Neural cell (in vitro differentiated cells): ENCODE measurements at regions not wholly inside any gene's neighbourhood (a gene's known extent, or its start where the extent isn't known, plus 50 kb on each side); places are given as distances from the start of the nearest gene placed in this dataset.

Source experiments
- H2AFZ ChIP-seq: fragments of 200-600, 300-800 bp; sonication (generic), shearing (Covaris generic); 2 replicates; pipeline ENCODE4 v1.6.0; 2014; ENCODE audit warnings: low read depth, mild to moderate bottlenecking, antibody characterized with exemption, low read length, moderate library complexity
- H3F3A ChIP-seq: fragments of 200-600 bp; shearing (Covaris generic); 2 replicates; pipeline ENCODE4 v1.6.1; 2016; ENCODE audit warnings: mild to moderate bottlenecking, moderate library complexity, mixed read lengths, antibody characterized with exemption, low read length; ENCODE audit not compliant: insufficient read depth, poor library complexity, severe bottlenecking
- H3K27ac ChIP-seq: fragments of 200-600, 300-800 bp; sonication (generic), shearing (Covaris generic); 2 replicates; pipeline ENCODE4 v1.5.1; 2014; ENCODE audit warnings: mild to moderate bottlenecking, low read length, moderate library complexity
- H3K27me3 ChIP-seq: fragments of 300-800, 200-600 bp; sonication (generic), shearing (Covaris generic); 2 replicates; pipeline ENCODE4 v1.6.0; 2014; ENCODE audit warnings: mild to moderate bottlenecking, low read depth, low read length, moderate library complexity; ENCODE audit not compliant: insufficient read depth
- H3K36me3 ChIP-seq: fragments of 300-800, 200-600 bp; sonication (generic), shearing (Covaris generic); 2 replicates; pipeline ENCODE4 v1.5.1; 2014; ENCODE audit warnings: mild to moderate bottlenecking, antibody characterized with exemption, low read length, moderate library complexity; ENCODE audit not compliant: insufficient read depth
- H3K4me2 ChIP-seq: fragments of 300-800, 200-600 bp; sonication (generic), shearing (Covaris generic); 2 replicates; pipeline ENCODE4 v1.6.0; 2014; ENCODE audit warnings: mild to moderate bottlenecking, low read length
- H3K4me3 ChIP-seq: fragments of 300-800, 200-600 bp; sonication (generic), shearing (Covaris generic); 2 replicates; pipeline ENCODE4 v1.5.1; 2014; ENCODE audit warnings: mild to moderate bottlenecking, low read length, moderate library complexity
- H3K79me2 ChIP-seq: fragments of 200-600 bp; shearing (Covaris generic); replicated peaks from 2 replicates; pipeline ENCODE4 v1.6.0; 2014; ENCODE audit warnings: mild to moderate bottlenecking, low read length, moderate library complexity; ENCODE audit not compliant: insufficient read depth
- H3K9ac ChIP-seq: fragments of 300-800, 200-600 bp; sonication (generic), shearing (Covaris generic); 2 replicates; pipeline ENCODE4 v1.6.1; 2016; ENCODE audit warnings: mild to moderate bottlenecking, low read length, mixed read lengths
- H3K9me2 ChIP-seq: fragments of 200-600 bp; shearing (Covaris generic); 2 replicates; pipeline ENCODE4 v1.6.1; 2016; ENCODE audit warnings: mild to moderate bottlenecking, low read length, mixed read lengths; ENCODE audit not compliant: insufficient read depth
- H3K9me3 ChIP-seq: fragments of 200-600, 300-800 bp; sonication (generic), shearing (Covaris generic); 2 replicates; pipeline ENCODE4 v1.6.1; 2016; ENCODE audit warnings: mild to moderate bottlenecking, mixed run types, low read length, moderate library complexity, mixed read lengths
- H4K20me1 ChIP-seq: fragments of 200-600 bp; shearing (Covaris generic); 2 replicates; pipeline ENCODE4 v1.6.1; 2016; ENCODE audit warnings: mild to moderate bottlenecking, mixed run types; ENCODE audit not compliant: insufficient read depth
- EP300 ChIP-seq: fragments of 450-650 bp; conservative IDR thresholded peaks from 2 replicates; pipeline ENCODE4 v1.6.1; 2014; ENCODE audit warnings: antibody characterized with exemption, mild to moderate bottlenecking, moderate library complexity; ENCODE audit not compliant: poor library complexity, severe bottlenecking
- EZH2 ChIP-seq: fragments of 200-600, 300-800 bp; shearing (Covaris generic), sonication (generic); IDR thresholded peaks from 2 replicates; pipeline ENCODE4 v1.6.1; 2014; ENCODE audit warnings: antibody characterized with exemption, low read length, borderline replicate concordance, mild to moderate bottlenecking; ENCODE audit not compliant: insufficient read depth, poor library complexity, severe bottlenecking
- MXI1 ChIP-seq: fragments of 450-650 bp; conservative IDR thresholded peaks from 2 replicates; pipeline ENCODE4 v1.6.1; 2014; ENCODE audit warnings: antibody characterized with exemption, mild to moderate bottlenecking; ENCODE audit not compliant: poor library complexity, severe bottlenecking
- POLR2AphosphoS5 ChIP-seq: IDR thresholded peaks from 2 replicates; pipeline ENCODE4 v1.6.1; 2012
- RAD21 ChIP-seq: fragments of 450-650 bp; conservative IDR thresholded peaks from 2 replicates; pipeline ENCODE4 v1.6.1; 2014; ENCODE audit warnings: antibody characterized with exemption, mild to moderate bottlenecking, moderate library complexity
- SMC3 ChIP-seq: fragments of 450-650 bp; conservative IDR thresholded peaks from 2 replicates; pipeline ENCODE4 v1.6.1; 2014; ENCODE audit warnings: antibody characterized with exemption, mild to moderate bottlenecking, moderate library complexity; ENCODE audit not compliant: poor library complexity
- TAF1 ChIP-seq: IDR thresholded peaks from 2 replicates; pipeline ENCODE4 v1.6.1; 2012; ENCODE audit warnings: low read depth
- TF ChIP-seq, protein P1 (sequence below): IDR thresholded peaks from 2 replicates; pipeline ENCODE4 v1.6.1; 2012; ENCODE audit warnings: borderline replicate concordance
- TF ChIP-seq, protein P2 (sequence below): fragments of 450-650 bp; IDR thresholded peaks from 2 replicates; pipeline ENCODE4 v1.5.1; 2014; ENCODE audit warnings: antibody characterized with exemption, mild to moderate bottlenecking, moderate library complexity; ENCODE audit not compliant: poor library complexity, severe bottlenecking

DNA sequence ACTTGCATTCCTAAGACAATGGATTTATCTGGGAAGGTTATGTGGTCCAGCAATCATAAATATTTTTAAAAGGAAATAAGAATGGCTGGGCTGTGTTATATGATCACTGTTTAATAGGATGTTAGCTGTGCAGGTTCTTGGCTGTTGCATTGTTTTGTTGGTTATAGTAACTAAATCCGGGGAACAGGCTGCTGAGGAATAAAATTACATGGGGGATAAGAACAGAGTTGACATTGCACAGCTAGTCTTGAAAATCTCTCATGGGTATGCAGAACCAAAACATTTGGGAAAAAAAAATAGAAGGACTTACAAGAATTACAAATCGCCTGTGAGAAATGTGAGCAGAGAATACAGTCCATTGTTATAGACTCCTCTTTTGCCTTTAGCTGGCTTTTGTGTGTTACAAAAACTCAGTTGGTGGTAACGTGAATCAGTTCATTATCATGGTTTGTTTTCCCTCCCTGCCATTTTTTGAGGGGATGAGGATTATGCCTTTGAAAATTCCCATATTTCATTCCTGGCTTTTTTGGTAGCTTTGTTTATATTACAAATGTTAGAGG lies 375.3 kb upstream of the DAB2 start:
- H4K20me1 ChIP-seq: no peaks in the 10 kb centered on the region
- H3K9ac ChIP-seq: no peak overlapping the region
- no peak overlapping the region for H3K4me2 ChIP-seq
- H3F3A ChIP-seq: no peaks in the 10 kb centered on the region
- no peaks in the 10 kb centered on the region for H3K79me2 ChIP-seq
- H3K9me3 ChIP-seq: no peaks in the 10 kb centered on the region
- H3K27me3 ChIP-seq: no peaks in the 10 kb centered on the region
- H3K4me3 ChIP-seq: no peak overlapping the region
- TF ChIP-seq POLR2AphosphoS5 (no peak), EZH2 (no peak), EP300 (no peak), MXI1 (no peak), RAD21 (no peak), SMC3 (no peak), TAF1 (no peak)
- TF ChIP-seq, protein P1, sequence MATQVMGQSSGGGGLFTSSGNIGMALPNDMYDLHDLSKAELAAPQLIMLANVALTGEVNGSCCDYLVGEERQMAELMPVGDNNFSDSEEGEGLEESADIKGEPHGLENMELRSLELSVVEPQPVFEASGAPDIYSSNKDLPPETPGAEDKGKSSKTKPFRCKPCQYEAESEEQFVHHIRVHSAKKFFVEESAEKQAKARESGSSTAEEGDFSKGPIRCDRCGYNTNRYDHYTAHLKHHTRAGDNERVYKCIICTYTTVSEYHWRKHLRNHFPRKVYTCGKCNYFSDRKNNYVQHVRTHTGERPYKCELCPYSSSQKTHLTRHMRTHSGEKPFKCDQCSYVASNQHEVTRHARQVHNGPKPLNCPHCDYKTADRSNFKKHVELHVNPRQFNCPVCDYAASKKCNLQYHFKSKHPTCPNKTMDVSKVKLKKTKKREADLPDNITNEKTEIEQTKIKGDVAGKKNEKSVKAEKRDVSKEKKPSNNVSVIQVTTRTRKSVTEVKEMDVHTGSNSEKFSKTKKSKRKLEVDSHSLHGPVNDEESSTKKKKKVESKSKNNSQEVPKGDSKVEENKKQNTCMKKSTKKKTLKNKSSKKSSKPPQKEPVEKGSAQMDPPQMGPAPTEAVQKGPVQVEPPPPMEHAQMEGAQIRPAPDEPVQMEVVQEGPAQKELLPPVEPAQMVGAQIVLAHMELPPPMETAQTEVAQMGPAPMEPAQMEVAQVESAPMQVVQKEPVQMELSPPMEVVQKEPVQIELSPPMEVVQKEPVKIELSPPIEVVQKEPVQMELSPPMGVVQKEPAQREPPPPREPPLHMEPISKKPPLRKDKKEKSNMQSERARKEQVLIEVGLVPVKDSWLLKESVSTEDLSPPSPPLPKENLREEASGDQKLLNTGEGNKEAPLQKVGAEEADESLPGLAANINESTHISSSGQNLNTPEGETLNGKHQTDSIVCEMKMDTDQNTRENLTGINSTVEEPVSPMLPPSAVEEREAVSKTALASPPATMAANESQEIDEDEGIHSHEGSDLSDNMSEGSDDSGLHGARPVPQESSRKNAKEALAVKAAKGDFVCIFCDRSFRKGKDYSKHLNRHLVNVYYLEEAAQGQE: no peak
- TF ChIP-seq, protein P2, sequence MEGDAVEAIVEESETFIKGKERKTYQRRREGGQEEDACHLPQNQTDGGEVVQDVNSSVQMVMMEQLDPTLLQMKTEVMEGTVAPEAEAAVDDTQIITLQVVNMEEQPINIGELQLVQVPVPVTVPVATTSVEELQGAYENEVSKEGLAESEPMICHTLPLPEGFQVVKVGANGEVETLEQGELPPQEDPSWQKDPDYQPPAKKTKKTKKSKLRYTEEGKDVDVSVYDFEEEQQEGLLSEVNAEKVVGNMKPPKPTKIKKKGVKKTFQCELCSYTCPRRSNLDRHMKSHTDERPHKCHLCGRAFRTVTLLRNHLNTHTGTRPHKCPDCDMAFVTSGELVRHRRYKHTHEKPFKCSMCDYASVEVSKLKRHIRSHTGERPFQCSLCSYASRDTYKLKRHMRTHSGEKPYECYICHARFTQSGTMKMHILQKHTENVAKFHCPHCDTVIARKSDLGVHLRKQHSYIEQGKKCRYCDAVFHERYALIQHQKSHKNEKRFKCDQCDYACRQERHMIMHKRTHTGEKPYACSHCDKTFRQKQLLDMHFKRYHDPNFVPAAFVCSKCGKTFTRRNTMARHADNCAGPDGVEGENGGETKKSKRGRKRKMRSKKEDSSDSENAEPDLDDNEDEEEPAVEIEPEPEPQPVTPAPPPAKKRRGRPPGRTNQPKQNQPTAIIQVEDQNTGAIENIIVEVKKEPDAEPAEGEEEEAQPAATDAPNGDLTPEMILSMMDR: no peak
- H2AFZ ChIP-seq: no peak overlapping the region
- H3K9me2 ChIP-seq: no peaks in the 10 kb centered on the region
- H3K36me3 ChIP-seq: no peaks in the 10 kb centered on the region
- no peak overlapping the region for H3K27ac ChIP-seq

GRCh38 chr5:39799242-39799641 lies 374.5 kb upstream of the DAB2 start:
- H3F3A ChIP-seq: no peaks in the 10 kb centered on the region
- H3K4me2 ChIP-seq: no peak overlapping the region
- no peaks in the 10 kb centered on the region for H3K9me3 ChIP-seq
- no peak overlapping the region for H3K4me3 ChIP-seq
- H3K27me3 ChIP-seq: no peaks in the 10 kb centered on the region
- H3K9me2 ChIP-seq: no peaks in the 10 kb centered on the region
- no peak for TF ChIP-seq EZH2
- TF ChIP-seq RAD21: no peak
- TF ChIP-seq, protein P1: no peak
- no peak for TF ChIP-seq TAF1
- no peak for TF ChIP-seq SMC3
- TF ChIP-seq EP300: no peak
- TF ChIP-seq, protein P2: no peak
- no peak for TF ChIP-seq POLR2AphosphoS5
- no peak for TF ChIP-seq MXI1
- H2AFZ ChIP-seq: no peak overlapping the region
- no peaks in the 10 kb centered on the region for H3K79me2 ChIP-seq
- no peak overlapping the region for H3K27ac ChIP-seq
- no peaks in the 10 kb centered on the region for H3K36me3 ChIP-seq
- H4K20me1 ChIP-seq: no peaks in the 10 kb centered on the region
- no peak overlapping the region for H3K9ac ChIP-seq
